Activated CD8-positive, alpha-beta memory T cell treated with anti-CD3 and anti-CD28 coated beads, Interleukin-2, amount 10 ng/mL, durations not matched to agents 7 days and 5 days (primary cell): ENCODE measurements at regions not wholly inside any gene's neighbourhood (a gene's known extent, or its start where the extent isn't known, plus 50 kb on each side); places are given as distances from the start of the nearest gene placed in this dataset.

Source experiments
- ATAC-seq: fragments of 150-1000 bp; cut with Tn5 transposase; one replicate; pipeline ENCODE4 v1.10.0; 2021; ENCODE audit warnings: moderate library complexity
- CTCF ChIA-PET: fragments of 350-600 bp; sonication (Branson Sonifier 250); formaldehyde crosslinking; loops from one replicate; lab custom pipeline; 2021; ENCODE audit warnings: antibody characterized with exemption; lab: Charles Lee
- DNase-seq: peaks from one replicate; pipeline ENCODE4 v3.0.0-alpha.2; 2020
- H3K27ac Mint-ChIP-seq: one replicate; pipeline ENCODE4 v1.8.0; 2021; ENCODE audit warnings: mild to moderate bottlenecking, mixed read lengths
- H3K27me3 Mint-ChIP-seq: one replicate; pipeline ENCODE4 v1.8.0; 2021; ENCODE audit warnings: mixed read lengths
- H3K36me3 Mint-ChIP-seq: one replicate; pipeline ENCODE4 v1.8.0; 2021; ENCODE audit warnings: mild to moderate bottlenecking, mixed read lengths
- H3K4me1 Mint-ChIP-seq: one replicate; pipeline ENCODE4 v1.8.0; 2021; ENCODE audit warnings: mixed read lengths
- H3K4me3 Mint-ChIP-seq: one replicate; pipeline ENCODE4 v1.8.0; 2021; ENCODE audit warnings: mild to moderate bottlenecking, moderate library complexity, mixed read lengths
- H3K9me3 Mint-ChIP-seq: one replicate; pipeline ENCODE4 v1.8.0; 2022; ENCODE audit warnings: low read depth, mixed read lengths

DNA sequence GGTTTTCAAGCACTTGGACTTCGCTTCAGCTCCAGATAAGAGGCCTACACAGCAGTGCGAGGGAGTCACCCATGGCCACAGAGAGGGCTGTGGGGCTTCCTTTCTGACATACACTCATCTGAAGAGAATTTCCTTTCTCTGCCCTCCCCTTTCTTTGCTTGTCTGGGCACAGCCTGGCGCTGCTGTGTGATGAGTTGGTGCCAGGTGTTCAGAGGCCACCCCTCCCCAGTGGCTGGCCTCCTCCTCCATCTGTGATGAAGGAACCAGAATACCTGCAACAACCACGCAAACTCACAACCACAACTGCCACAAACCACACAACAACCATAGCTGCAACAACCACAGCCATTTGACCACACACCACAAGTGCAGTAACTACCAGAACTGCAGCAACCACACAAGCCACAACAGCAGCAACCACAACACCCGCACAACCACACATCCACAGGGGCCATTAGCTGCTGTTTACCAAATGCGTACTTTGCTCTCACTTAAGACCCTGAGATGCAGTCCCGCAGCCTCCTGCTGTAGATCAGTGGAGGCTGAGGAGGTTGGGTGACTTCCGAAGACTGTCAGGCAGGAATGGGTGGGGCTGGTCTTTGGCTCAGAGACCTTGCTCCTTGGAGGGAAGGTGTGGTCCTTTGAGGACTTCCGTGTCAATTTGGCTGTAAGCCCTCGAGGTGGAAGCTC lies 71.1 kb downstream of the IER5 start:
- Mint-ChIP-seq H3K27me3 (peaks cover 25% of the 10 kb centered on the region), H3K36me3 (peaks cover 20% of the 10 kb centered on the region), H3K9me3 (peaks cover 16% of the 10 kb centered on the region), H3K4me1 (peaks cover 33% of the 10 kb centered on the region), H3K27ac (peak overlapping the region; percentile 88), H3K4me3 (peak overlapping the region; percentile 46)
- peak; percentile 83 for ATAC-seq
- CTCF ChIA-PET, result interaction anchor here (0.9 to 7.5 kb wide), 6 partner anchors 10 to 278 kb away, joined by 3 to 70 read pairs (median 6); no protein-coding TSS in a partner anchor
- peak; percentile 77 for DNase-seq

DNA sequence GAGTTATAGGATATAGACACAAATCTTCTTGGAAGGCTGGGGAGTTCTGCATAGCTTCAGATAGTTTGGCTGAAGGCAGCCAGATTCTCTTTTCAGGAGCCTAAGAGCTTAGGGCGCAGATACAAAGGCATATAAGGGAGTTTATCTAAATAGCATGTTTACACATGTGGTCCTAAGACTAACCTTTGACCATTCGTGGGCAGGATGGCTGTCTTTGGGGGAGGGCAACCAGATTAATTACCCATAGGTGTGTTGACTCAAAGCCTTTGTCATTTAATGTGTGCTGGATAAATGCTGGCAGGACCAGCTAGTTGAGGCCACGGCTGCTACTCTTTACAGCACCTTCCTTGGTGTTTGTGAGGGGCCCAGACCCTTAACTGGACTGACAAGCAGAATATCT lies 71.8 kb downstream of the IER5 start:
- CTCF ChIA-PET, result interaction anchor here (0.9 to 7.5 kb wide), 7 partner anchors 10 to 278 kb away, joined by 3 to 70 read pairs (median 5); no protein-coding TSS in a partner anchor
- H3K27me3 Mint-ChIP-seq, result peaks cover 23% of the 10 kb centered on the region
- H3K36me3 Mint-ChIP-seq, result peaks cover 24% of the 10 kb centered on the region
- H3K4me3 Mint-ChIP-seq, result no peak overlapping the region
- H3K4me1 Mint-ChIP-seq, result peaks cover 31% of the 10 kb centered on the region
- peaks cover 21% of the 10 kb centered on the region for H3K9me3 Mint-ChIP-seq
- ATAC-seq (no peak), DNase-seq (no peak)
- peak overlapping the region; percentile 88 for H3K27ac Mint-ChIP-seq

DNA sequence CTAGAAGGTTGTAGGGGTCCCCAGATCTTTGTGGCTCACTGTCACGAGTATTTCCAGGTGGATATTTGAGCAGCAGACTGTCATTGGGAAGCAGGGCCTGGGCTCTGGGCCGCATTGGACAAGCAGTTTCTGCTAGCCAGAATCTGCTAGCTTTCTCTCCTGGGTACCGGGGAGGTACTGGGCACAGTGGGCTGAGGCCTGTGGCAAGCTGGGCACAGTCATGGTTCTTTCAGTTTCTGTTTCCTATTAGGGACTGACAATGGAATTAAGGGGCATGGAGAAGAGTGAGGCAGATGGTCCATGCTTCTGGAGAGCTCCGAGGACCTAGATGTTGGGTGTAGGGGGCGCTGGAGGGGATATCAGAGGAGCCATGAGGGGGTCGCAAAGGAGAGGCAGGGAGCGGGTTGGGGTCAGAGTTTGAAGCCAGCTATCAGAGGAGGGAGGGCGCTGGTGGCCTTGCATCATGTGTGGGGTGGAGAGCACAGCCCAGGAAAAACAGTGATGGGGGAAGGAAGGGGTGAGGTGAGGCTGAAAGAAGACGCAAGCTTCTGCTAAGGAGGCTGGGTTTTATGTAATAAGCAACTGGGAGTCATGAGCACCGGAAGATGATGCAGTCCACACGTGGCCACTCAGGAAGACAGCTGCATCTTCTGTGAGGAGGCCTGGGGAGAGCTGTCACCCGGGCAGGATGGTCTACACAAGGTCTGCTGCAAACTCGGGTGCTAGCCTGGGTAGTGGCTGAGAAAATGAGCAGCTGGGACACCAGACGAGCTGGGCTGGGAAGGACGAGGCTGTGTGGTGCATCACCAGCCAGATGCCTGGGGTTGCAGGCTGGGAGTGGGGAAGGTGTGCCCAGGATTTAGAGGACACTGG lies 72.7 kb downstream of the IER5 start:
- CTCF ChIA-PET, result interaction anchor here (1.4 to 7.5 kb wide), 4 partner anchors 11 to 124 kb away, joined by 3 to 70 read pairs (median 26); no protein-coding TSS in a partner anchor

DNA sequence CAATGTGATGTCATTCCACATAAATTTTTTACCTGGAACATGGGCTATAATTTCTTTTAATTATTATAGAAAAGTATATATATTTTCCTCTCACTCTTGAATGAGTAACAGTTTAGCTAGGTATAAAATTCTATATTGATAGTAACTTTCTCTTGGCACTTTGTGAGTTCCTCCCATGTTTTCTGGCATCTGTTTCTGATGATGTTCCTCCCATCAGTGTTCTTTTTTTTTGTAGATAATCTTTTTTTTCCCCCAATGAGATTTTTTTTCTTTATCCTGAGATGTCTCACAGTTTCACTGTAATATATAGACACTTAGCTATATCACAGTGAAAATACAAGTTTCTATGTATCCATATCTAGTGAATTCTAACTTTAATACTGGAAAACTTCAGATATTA lies 75.2 kb downstream of the IER5 start:
- H3K4me3 Mint-ChIP-seq, result no peak overlapping the region
- CTCF ChIA-PET, result interaction anchor here (0.8 to 7.5 kb wide), 8 partner anchors 14 to 282 kb away, joined by 3 to 70 read pairs (median 4); no protein-coding TSS in a partner anchor
- no peak for ATAC-seq

More for the DNA sequence above, 72.7 kb downstream of the IER5 start:
- Mint-ChIP-seq H3K9me3 (peaks cover 22% of the 10 kb centered on the region), H3K4me1 (peaks cover 32% of the 10 kb centered on the region), H3K27ac (peak overlapping the region; percentile 47), H3K36me3 (peaks cover 24% of the 10 kb centered on the region), H3K4me3 (no peak overlapping the region), H3K27me3 (peaks cover 19% of the 10 kb centered on the region)
- DNase-seq (no peak), ATAC-seq (no peak)

DNA sequence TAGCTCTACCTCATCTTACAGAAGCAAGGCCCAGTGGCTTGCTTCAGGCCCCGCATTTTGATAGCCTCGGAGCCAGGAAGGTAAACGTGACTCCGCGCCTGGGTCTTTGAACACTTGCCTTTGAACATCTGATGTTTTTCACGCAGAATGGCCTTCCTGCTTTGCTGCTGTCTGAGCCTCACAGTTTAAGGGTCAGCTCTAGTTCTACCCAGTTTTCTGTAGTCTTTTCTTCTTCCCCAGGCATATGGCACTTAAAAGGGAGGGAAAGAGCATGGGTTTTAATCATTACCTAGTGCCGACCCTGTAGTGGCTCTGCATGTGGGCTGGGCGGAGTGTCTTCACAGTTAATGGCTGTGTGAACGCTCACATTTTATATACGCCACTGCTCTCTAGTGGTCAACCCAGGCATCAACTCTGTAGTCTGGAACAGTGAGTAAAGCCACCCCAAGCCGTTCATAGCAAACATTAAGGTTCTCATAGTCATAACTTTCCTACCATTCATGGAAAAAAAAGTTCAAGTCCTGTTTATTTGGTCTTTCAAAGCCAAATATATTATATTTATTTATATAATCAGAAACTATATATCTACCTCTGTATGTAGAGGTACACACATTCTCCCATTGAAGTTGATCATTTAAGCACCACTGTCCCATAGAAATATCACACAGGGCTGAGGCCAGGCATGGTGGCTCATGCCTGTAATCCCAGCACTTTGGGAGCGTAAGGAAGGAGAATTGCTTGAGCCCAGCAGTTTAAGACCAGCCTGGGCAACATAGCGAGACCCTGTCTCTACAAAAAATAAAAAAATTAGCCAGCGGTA lies 78.1 kb downstream of the IER5 start:
- H3K36me3 Mint-ChIP-seq, result peaks cover 19% of the 10 kb centered on the region
- H3K27ac Mint-ChIP-seq, result peak overlapping the region; percentile 35
- H3K4me1 Mint-ChIP-seq, result peaks cover 5% of the 10 kb centered on the region
- CTCF ChIA-PET, result interaction anchor here (0.7 to 5.0 kb wide), 28 partner anchors 9 to 651 kb away, joined by 3 to 29 read pairs (median 4); no protein-coding TSS in a partner anchor
- H3K27me3 Mint-ChIP-seq, result peaks cover 8% of the 10 kb centered on the region
- DNase-seq (peak; percentile 85), ATAC-seq (peak; percentile 100)
- no peak overlapping the region for H3K4me3 Mint-ChIP-seq
- peaks cover 16% of the 10 kb centered on the region for H3K9me3 Mint-ChIP-seq

More for the DNA sequence above, 75.2 kb downstream of the IER5 start:
- Mint-ChIP-seq H3K9me3 (peaks cover 22% of the 10 kb centered on the region), H3K27me3 (peaks cover 10% of the 10 kb centered on the region), H3K4me1 (peaks cover 30% of the 10 kb centered on the region), H3K27ac (no peak overlapping the region), H3K36me3 (peaks cover 24% of the 10 kb centered on the region)
- DNase-seq, result no peak

DNA sequence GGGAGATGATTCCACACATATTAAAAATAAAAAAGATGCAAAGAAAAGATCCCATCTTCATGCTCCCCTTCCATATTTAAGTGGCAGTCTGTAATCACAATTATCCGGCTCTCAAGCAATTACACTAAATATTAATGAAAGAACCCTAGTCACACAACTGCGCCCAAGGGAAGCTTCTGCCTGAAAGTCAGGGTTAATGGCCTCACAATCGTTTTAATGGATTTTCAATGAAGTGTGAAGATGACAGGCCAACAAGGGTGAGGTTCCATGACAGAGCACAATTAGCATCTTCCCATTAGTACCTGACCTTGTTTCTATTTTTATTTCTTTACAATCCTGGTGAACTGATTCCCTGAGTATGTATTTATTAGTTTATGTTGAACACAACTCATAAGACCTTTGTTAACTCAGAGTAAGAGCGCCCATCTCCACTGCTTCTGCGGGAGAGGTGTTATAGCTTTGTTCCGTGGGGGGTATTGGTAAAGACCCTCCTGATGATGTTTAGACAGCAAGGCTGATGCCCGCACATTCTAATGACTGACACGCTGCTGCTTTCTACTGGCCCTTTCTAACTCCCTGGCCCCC lies 80.9 kb downstream of the IER5 start:
- Mint-ChIP-seq H3K27me3 (peaks cover 6% of the 10 kb centered on the region), H3K36me3 (peaks cover 6% of the 10 kb centered on the region), H3K9me3 (peaks cover 13% of the 10 kb centered on the region), H3K4me3 (no peak overlapping the region), H3K27ac (no peak overlapping the region), H3K4me1 (peaks cover 11% of the 10 kb centered on the region)
- ATAC-seq, result no peak
- DNase-seq, result no peak
- CTCF ChIA-PET, result interaction anchor here (0.6 to 5.0 kb wide), 7 partner anchors 11 to 287 kb away, joined by 3 to 22 read pairs (median 3); no protein-coding TSS in a partner anchor

DNA sequence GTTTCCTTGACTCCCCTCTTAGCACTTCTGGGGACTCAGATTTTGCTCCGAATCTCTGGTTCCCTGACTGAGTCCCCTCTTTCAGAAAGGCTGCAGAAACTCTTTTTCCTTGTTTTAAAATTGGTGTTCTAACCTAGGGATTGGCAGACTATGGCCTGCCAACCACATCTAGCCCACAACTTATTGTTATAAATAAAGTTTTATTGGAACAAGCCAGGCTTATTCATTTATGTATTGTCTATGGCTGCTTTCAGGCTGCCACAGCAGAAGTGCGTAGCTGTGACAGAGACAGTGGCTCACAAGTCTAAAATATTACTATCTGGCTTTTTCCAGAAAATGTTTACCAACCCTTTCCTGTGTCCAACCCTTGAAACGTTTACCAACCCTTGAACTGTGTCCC lies 81.7 kb downstream of the IER5 start:
- Mint-ChIP-seq H3K27me3 (peaks cover 6% of the 10 kb centered on the region), H3K4me1 (peaks cover 11% of the 10 kb centered on the region)
- CTCF ChIA-PET, result interaction anchor here (1.2 to 5.0 kb wide), 3 partner anchors 20 to 288 kb away, joined by 3 to 22 read pairs (median 5); no protein-coding TSS in a partner anchor

DNA sequence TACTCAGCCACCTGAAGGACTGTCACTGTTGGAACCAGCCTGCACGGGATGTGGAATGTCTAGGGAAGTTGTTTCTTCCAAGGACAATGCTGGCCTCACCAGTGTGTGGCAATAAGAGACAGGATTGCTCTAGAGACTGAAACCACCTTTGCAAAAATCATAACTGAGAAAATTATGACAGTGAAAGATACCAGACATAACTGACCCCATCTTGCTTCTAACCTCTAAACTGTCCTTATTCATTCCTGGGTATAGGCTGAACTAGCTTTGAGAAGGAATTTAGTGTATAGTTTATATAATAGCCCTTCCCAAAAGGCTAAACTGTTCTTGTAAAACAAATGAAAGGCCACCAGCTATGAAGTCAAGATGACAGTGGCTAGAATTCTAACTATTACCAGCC lies 83.6 kb downstream of the IER5 start:
- H3K27ac Mint-ChIP-seq, result no peak overlapping the region

More for the DNA sequence above, 81.7 kb downstream of the IER5 start:
- no peak overlapping the region for H3K27ac Mint-ChIP-seq
- H3K4me3 Mint-ChIP-seq, result no peak overlapping the region
- H3K36me3 Mint-ChIP-seq, result peaks cover 2% of the 10 kb centered on the region
- DNase-seq (no peak), ATAC-seq (no peak)
- H3K9me3 Mint-ChIP-seq, result peaks cover 7% of the 10 kb centered on the region

DNA sequence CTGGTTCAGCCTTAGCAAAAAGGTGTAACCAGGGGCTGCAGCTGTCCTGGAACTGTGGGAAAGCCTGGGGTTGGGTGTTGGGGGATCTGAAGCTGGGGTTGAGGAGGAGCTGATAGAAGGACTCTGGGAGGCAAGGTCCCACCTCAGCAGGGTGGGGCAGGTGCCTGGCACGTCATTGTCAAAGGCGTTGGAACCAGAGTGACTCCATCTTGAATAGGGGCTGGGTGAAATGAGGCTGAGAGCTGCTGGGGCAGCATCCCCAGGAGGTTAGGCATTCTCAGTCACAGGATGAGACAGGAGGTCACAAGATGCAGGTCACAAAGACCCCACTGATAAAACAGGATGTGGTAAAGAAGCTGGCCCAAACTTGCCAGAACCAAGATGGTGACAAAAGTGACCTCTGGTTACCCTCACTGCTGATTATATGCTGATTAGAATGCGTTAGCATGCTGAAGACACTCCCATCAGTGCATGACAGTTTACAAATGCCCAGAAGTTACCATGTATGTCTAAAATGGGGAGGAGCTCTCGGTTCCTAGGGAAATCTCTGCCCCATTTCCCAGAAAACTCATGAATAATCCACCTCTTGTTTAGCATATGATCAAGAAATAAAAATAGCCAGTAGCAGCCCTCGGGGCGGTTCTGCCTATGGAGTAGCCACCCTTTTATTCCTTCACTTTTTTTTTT lies 85.4 kb downstream of the IER5 start:
- H3K4me1 Mint-ChIP-seq, result peaks cover 6% of the 10 kb centered on the region
- H3K36me3 Mint-ChIP-seq, result no peaks in the 10 kb centered on the region
- DNase-seq (no peak), ATAC-seq (no peak)
- CTCF ChIA-PET, result interaction anchor here (0.7 kb wide), 1 partner anchor 251 kb away, joined by 3 read pairs; no protein-coding TSS in a partner anchor
- H3K27ac Mint-ChIP-seq, result no peak overlapping the region
- H3K4me3 Mint-ChIP-seq, result no peak overlapping the region
- H3K9me3 Mint-ChIP-seq, result peaks cover 5% of the 10 kb centered on the region
- no peaks in the 10 kb centered on the region for H3K27me3 Mint-ChIP-seq

More for the DNA sequence above, 83.6 kb downstream of the IER5 start:
- Mint-ChIP-seq H3K27me3 (peaks cover 6% of the 10 kb centered on the region), H3K9me3 (peaks cover 5% of the 10 kb centered on the region), H3K36me3 (no peaks in the 10 kb centered on the region), H3K4me3 (no peak overlapping the region), H3K4me1 (peaks cover 6% of the 10 kb centered on the region)
- CTCF ChIA-PET, result no interaction called here
- DNase-seq (no peak), ATAC-seq (no peak)

DNA sequence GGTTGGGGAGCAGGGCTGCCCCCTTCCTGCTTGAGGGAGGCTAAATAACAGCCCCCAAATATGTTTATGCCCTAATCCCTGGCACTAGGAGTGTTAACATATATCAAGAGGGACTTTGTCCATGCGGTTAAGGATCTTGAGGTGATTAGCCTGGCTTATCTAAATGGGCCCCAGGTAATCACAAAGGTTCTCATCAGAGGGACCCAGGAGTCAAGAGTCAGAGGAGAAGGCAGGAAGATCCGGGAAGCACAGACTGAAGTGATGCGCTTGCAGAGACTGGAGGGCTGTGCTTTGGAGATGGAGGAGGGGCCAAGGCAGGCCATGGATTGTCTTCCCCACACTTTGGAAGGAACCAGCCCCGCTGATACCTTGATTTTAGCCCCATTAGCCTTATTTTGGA lies 86.4 kb downstream of the IER5 start:
- Mint-ChIP-seq H3K9me3 (peaks cover 5% of the 10 kb centered on the region), H3K27me3 (peaks cover 2% of the 10 kb centered on the region), H3K4me3 (no peak overlapping the region), H3K36me3 (no peaks in the 10 kb centered on the region), H3K4me1 (peaks cover 10% of the 10 kb centered on the region), H3K27ac (no peak overlapping the region)
- DNase-seq (peak; percentile 29), ATAC-seq (no peak)
- CTCF ChIA-PET, result no interaction called here

DNA sequence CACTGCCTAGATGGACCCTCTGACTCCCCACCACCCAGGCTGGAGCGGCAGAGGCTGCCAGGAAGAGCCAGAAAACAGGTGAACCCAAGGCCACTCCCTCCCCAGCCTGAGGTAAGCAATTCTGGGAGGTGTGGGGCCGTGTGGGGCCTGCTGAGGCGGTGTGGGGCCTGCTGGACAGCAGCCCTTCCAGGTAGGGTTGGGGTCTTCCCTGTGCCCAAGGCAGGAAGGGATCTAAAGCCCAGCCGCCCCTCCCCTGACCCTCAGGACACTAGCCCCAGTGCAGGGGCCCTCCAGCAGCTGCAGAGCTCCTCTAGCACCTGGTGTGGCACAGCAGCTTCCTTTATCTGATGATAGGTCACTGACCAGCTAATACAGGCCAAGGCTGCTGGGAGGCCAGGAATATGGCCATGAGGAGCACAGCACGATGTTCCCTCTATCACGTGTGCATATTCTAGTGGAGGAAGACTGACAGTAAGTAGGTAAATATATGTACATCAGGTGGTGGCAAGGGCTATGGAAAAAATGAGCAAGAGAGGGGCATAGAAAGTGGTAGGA lies 86.9 kb downstream of the IER5 start:
- DNase-seq (peak; percentile 33), ATAC-seq (no peak)
- Mint-ChIP-seq H3K27me3 (peaks cover 8% of the 10 kb centered on the region), H3K9me3 (peaks cover 5% of the 10 kb centered on the region), H3K27ac (no peak overlapping the region), H3K4me1 (peaks cover 15% of the 10 kb centered on the region), H3K36me3 (no peaks in the 10 kb centered on the region), H3K4me3 (no peak overlapping the region)
- CTCF ChIA-PET, result interaction anchor here (1.0 kb wide), 1 partner anchor 15 kb away, joined by 3 read pairs; no protein-coding TSS in a partner anchor
